Endothelial cell (in vitro differentiated cells): ENCODE measurements at regions not wholly inside any gene's neighbourhood (a gene's known extent, or its start where the extent isn't known, plus 50 kb on each side); places are given as distances from the start of the nearest gene placed in this dataset.

Experiments used
- DNase-seq: peaks from one replicate; pipeline ENCODE4 v3.0.0; 2021; ENCODE audit warnings: low spot score
- H3K27ac Mint-ChIP-seq: one replicate; pipeline ENCODE4 v1.8.0; 2021; ENCODE audit warnings: mixed read lengths, inconsistent platforms; ENCODE audit not compliant: unreplicated experiment
- H3K27me3 Mint-ChIP-seq: one replicate; pipeline ENCODE4 v1.8.0; 2021; ENCODE audit warnings: mild to moderate bottlenecking, moderate library complexity, mixed read lengths, inconsistent platforms; ENCODE audit not compliant: unreplicated experiment
- H3K36me3 Mint-ChIP-seq: one replicate; pipeline ENCODE4 v1.8.0; 2021; ENCODE audit warnings: mild to moderate bottlenecking, low read depth, mixed read lengths, inconsistent platforms; ENCODE audit not compliant: unreplicated experiment
- H3K4me1 Mint-ChIP-seq: one replicate; pipeline ENCODE4 v1.8.0; 2021; ENCODE audit warnings: mild to moderate bottlenecking, mixed read lengths, inconsistent platforms; ENCODE audit not compliant: unreplicated experiment
- H3K4me3 Mint-ChIP-seq: one replicate; pipeline ENCODE4 v1.8.0; 2021; ENCODE audit warnings: mild to moderate bottlenecking, mixed read lengths, inconsistent platforms; ENCODE audit not compliant: unreplicated experiment
- H3K9me3 Mint-ChIP-seq: one replicate; pipeline ENCODE4 v1.8.0; 2021; ENCODE audit warnings: mixed read lengths, inconsistent platforms; ENCODE audit not compliant: unreplicated experiment
- TF ChIP-seq, protein P1 (sequence below): fragments of 200-600 bp; sonication (generic); IDR thresholded peaks from one replicate; pipeline ENCODE4 v1.5.0; 2021; ENCODE audit warnings: antibody characterized with exemption; ENCODE audit not compliant: unreplicated experiment

DNA sequence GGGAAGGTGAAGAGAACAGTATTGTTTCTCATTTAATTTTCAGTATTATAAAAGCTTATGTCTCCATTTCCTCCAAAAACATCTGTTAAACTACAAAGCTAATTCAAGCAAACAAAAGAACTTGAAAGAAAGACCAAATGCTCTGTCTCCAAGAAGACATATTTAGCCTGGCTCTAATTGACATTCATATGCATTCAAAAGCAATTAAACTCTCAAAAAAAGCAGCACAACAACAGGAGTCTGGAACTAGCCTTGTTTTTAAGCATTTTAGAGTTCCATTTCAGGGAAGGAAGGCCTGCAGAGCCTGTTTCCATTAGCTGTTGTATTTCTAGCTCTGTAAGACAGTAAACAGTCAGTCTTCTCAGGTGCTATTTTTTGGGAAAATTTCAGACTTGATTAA is 447.9 kb downstream of the TDRD15 start:
- Mint-ChIP-seq H3K27ac (no peak overlapping the region), H3K9me3 (no peaks in the 10 kb centered on the region), H3K36me3 (no peaks in the 10 kb centered on the region), H3K4me3 (no peak overlapping the region), H3K27me3 (peaks cover under 1% of the 10 kb centered on the region), H3K4me1 (peaks cover 2% of the 10 kb centered on the region)
- TF ChIP-seq, protein P1, sequence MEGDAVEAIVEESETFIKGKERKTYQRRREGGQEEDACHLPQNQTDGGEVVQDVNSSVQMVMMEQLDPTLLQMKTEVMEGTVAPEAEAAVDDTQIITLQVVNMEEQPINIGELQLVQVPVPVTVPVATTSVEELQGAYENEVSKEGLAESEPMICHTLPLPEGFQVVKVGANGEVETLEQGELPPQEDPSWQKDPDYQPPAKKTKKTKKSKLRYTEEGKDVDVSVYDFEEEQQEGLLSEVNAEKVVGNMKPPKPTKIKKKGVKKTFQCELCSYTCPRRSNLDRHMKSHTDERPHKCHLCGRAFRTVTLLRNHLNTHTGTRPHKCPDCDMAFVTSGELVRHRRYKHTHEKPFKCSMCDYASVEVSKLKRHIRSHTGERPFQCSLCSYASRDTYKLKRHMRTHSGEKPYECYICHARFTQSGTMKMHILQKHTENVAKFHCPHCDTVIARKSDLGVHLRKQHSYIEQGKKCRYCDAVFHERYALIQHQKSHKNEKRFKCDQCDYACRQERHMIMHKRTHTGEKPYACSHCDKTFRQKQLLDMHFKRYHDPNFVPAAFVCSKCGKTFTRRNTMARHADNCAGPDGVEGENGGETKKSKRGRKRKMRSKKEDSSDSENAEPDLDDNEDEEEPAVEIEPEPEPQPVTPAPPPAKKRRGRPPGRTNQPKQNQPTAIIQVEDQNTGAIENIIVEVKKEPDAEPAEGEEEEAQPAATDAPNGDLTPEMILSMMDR = no peak
- no peak for DNase-seq

DNA sequence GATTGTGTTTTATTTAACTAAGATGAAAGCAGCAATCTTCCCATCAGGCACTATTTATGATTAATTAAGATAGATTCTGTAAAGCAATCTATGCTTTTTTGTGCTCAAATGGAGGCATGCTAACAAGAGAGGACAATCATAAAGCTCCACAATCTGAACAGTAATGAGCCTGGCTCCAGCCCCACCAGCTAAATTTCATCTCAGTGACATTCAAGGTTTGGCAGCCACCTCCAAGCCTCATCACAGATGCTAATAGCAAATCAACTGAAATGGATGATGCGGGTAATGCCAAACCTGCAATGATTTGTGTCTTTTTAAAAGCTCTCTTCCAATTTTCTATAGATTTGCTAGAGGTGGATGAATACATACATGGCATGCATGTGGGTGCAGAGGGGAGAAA is 456.6 kb downstream of the TDRD15 start:
- DNase-seq = no peak
- TF ChIP-seq, protein P1 = no peak
- Mint-ChIP-seq H3K36me3 (no peaks in the 10 kb centered on the region), H3K4me3 (no peak overlapping the region), H3K27me3 (no peaks in the 10 kb centered on the region), H3K4me1 (no peaks in the 10 kb centered on the region), H3K9me3 (no peaks in the 10 kb centered on the region), H3K27ac (peak overlapping the region; percentile 46)

DNA sequence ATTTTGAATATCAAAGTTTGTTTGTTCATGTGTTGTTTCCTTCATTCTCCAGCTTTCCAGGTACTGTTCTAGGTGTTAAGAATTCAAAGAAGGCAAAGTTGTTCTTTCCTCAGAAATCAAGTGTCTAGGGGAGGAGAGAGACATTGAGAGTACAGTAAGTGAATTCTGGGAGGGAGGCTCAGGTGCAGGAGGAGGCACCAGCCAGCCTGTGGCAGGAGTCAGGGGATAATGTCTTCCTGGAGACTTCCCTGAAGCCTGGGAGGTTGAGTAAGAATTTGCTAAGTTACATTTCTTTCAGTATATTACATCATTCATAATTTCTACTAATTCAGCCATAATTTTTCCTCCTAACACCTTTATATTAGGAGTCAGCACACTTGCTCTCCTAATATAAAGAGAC is 462.1 kb downstream of the TDRD15 start:
- no peak for DNase-seq
- no peak overlapping the region for H3K4me3 Mint-ChIP-seq
- no peaks in the 10 kb centered on the region for H3K27me3 Mint-ChIP-seq
- TF ChIP-seq, protein P1 = no peak
- H3K4me1 Mint-ChIP-seq = no peaks in the 10 kb centered on the region
- no peaks in the 10 kb centered on the region for H3K36me3 Mint-ChIP-seq
- H3K9me3 Mint-ChIP-seq = no peaks in the 10 kb centered on the region
- H3K27ac Mint-ChIP-seq = no peak overlapping the region

DNA sequence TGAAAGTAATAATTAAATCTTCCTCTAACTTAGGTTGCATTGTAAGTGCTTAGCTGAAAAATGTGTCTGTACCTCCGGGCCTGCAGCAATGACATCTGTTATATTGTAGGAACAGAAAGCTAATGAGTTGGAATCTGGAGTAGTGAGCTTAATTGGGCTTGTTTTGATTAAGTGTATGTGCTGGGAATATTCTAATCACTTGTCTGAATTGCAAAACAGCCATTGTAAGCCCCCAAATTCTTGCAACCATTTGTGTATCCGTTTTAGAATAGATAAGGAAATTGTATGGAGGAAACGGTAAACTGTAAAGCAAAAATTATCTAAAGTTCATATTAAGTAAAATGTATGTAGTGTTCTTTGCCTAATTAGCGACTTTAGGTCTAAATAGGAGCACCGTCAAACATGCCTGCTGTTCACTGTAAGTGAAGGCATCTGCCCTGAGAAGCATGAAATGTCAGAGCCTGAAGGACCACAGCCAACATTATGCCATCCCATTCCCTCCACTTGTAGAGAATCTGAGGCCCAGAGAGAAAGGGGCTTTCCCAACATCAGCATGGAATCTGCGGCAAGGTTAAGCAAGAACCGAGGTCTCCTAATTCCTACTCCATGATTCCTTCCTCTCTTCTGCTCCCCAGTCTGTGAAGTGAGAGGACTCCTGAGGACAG is 466.4 kb downstream of the TDRD15 start:
- Mint-ChIP-seq H3K4me3 (no peak overlapping the region), H3K9me3 (no peaks in the 10 kb centered on the region), H3K36me3 (no peaks in the 10 kb centered on the region), H3K4me1 (no peaks in the 10 kb centered on the region), H3K27ac (no peak overlapping the region), H3K27me3 (no peaks in the 10 kb centered on the region)
- DNase-seq = no peak
- TF ChIP-seq, protein P1 = no peak

DNA sequence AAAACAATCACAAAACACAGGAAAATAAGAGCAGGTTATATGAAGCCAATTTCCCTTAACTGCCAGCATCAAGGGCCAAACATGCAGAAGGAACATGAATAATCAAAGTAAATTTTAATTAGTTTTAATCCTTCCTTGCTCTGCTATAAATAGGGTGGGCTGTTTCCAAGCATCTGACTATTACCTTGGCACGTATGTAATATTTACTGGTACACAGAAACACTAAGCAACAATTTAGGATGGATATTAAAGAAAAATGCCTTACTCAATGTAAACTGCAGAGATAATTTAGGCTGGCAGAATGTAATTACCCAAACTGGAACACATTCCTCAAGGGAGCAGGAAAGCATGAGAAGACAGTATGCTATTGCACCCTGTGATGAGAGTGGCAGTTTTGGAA is 468.2 kb downstream of the TDRD15 start:
- H3K4me1 Mint-ChIP-seq = no peaks in the 10 kb centered on the region
- no peaks in the 10 kb centered on the region for H3K36me3 Mint-ChIP-seq
- H3K27me3 Mint-ChIP-seq = no peaks in the 10 kb centered on the region
- TF ChIP-seq, protein P1 = no peak
- DNase-seq = no peak
- no peak overlapping the region for H3K27ac Mint-ChIP-seq
- H3K9me3 Mint-ChIP-seq = no peaks in the 10 kb centered on the region
- no peak overlapping the region for H3K4me3 Mint-ChIP-seq
